Left ventricle myocardium inferior (tissue), 1 donor: ENCODE measurements at regions not wholly inside any gene's neighbourhood (a gene's known extent, or its start where the extent isn't known, plus 50 kb on each side); places are given as distances from the start of the nearest gene placed in this dataset.

Experiments
- DNase-seq: peaks from one replicate; pipeline ENCODE4 v3.0.0-alpha.2; 2020
- H3K27ac ChIP-seq: fragments of 200-600 bp; replicated peaks from 2 replicates; pipeline ENCODE4 v1.8.0; 2021
- H3K27me3 ChIP-seq: fragments of 200-600 bp; 2 replicates; pipeline ENCODE4 v1.8.0; 2021; ENCODE audit warnings: low read depth
- H3K36me3 ChIP-seq: fragments of 200-600 bp; 2 replicates; pipeline ENCODE4 v1.8.0; 2021
- H3K4me1 ChIP-seq: fragments of 200-600 bp; 2 replicates; pipeline ENCODE4 v1.8.0; 2021
- H3K4me3 ChIP-seq: fragments of 200-600 bp; 2 replicates; pipeline ENCODE4 v1.8.0; 2021; ENCODE audit warnings: mild to moderate bottlenecking, moderate library complexity
- H3K9me3 ChIP-seq: fragments of 200-600 bp; replicated peaks from 2 replicates; pipeline ENCODE4 v1.8.0; 2021
- CTCF ChIP-seq: fragments of 200-600 bp; IDR thresholded peaks from 2 replicates; pipeline ENCODE4 v1.8.0; 2021; ENCODE audit warnings: antibody characterized with exemption, mild to moderate bottlenecking, borderline replicate concordance
- intact Hi-C: fragments of 100-400 bp; cut with micrococcal nuclease; formaldehyde crosslinking; loops from one replicate; pipeline ENCODE4 v1.11.0; 2022
- donor health status: DM: no; HTN: yes; CAD: no; lungs with severe emphysema.

GRCh38 chr5:81883371-81883770 lies 88.5 kb upstream of the ATG10 start:
- peaks cover 6% of the 10 kb centered on the region for H3K4me1 ChIP-seq
- no peak for DNase-seq
- TF ChIP-seq CTCF: no peak
- H3K9me3 ChIP-seq: no peaks in the 10 kb centered on the region
- no peak overlapping the region for H3K4me3 ChIP-seq
- intact Hi-C loops: no loop called here
- H3K27me3 ChIP-seq: no peaks in the 10 kb centered on the region
- H3K27ac ChIP-seq: no peak overlapping the region
- H3K36me3 ChIP-seq: no peaks in the 10 kb centered on the region

DNA sequence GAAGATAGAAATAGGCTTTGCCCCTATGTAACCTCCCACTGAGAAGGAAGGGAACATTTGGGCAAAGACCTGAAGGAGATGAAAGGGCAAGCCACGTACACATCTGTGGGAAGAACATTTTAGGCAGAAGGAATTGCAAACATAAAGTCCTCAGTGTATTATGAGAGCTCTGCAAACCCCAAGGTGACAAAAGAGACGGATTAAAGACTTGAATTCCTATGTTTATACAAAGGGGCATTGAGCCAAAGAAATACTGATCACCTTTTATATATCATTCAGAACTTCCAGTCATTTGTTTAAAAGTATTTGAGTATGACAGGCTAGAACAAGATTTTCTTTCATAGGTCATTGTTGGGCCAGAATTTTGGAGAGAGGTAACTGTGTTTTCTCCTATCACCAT lies 90.2 kb upstream of the ATG10 start:
- H3K9me3 ChIP-seq: no peaks in the 10 kb centered on the region
- H3K27me3 ChIP-seq: no peaks in the 10 kb centered on the region
- no peak overlapping the region for H3K27ac ChIP-seq
- intact Hi-C loops: no loop called here
- no peak for DNase-seq
- no peaks in the 10 kb centered on the region for H3K36me3 ChIP-seq
- no peak for TF ChIP-seq CTCF
- H3K4me3 ChIP-seq: no peak overlapping the region
- peaks cover 6% of the 10 kb centered on the region for H3K4me1 ChIP-seq

DNA sequence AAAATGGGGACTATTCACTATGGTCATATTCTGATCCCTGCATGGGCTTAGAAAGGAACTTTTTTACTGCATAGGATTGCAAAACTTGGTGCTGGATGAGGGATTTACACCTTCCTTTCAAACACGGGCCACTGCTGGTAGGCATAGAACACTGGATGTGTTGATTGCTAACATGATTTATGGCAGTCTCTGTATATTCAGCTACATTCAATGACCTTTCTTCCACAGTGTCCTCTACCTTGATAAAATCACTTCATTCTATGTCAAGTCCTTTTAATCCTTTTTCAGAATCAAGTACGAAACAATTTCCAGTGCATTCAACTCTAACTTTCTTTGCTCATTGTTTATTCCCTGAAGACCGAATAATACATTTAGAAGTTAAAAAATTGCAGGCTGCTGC lies 91.9 kb upstream of the ATG10 start:
- intact Hi-C loops: no loop called here
- peaks cover under 1% of the 10 kb centered on the region for H3K9me3 ChIP-seq

GRCh38 chr5:81878333-81878732 lies 93.5 kb upstream of the ATG10 start:
- Histone ChIP-seq H3K36me3 (no peaks in the 10 kb centered on the region), H3K4me1 (no peaks in the 10 kb centered on the region), H3K27ac (no peak overlapping the region), H3K9me3 (peaks cover 6% of the 10 kb centered on the region), H3K4me3 (no peak overlapping the region), H3K27me3 (no peaks in the 10 kb centered on the region)
- intact Hi-C loops: no loop called here
- TF ChIP-seq CTCF: no peak
- DNase-seq: no peak

More for the DNA sequence above, 91.9 kb upstream of the ATG10 start:
- Histone ChIP-seq H3K4me1 (peaks cover 3% of the 10 kb centered on the region), H3K36me3 (no peaks in the 10 kb centered on the region), H3K27ac (no peak overlapping the region), H3K27me3 (no peaks in the 10 kb centered on the region), H3K4me3 (no peak overlapping the region)
- no peak for DNase-seq
- no peak for TF ChIP-seq CTCF

DNA sequence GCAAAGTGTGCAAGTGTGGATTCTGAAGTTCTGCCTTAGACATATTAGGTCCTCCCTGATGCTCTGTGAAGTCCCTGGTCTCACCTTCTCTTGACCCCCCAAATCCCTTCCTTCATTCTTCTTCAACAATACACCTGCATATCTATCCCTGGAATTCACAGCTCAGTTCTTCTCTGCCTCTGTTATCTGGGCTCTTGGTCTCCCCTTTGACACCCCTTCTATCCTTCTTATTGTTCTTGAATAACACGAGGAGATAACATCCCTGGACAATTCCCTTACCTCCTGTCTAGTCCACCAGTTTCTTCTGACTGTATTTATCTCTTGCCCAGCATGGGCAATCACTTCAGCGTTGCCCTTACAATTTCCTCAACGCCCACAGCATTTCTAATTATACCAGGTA lies 104.8 kb upstream of the ATG10 start:
- peaks cover 8% of the 10 kb centered on the region for H3K4me1 ChIP-seq
- no peak overlapping the region for H3K4me3 ChIP-seq
- H3K36me3 ChIP-seq: no peaks in the 10 kb centered on the region
- H3K27ac ChIP-seq: no peak overlapping the region
- DNase-seq: no peak
- H3K27me3 ChIP-seq: no peaks in the 10 kb centered on the region
- intact Hi-C loops: no loop called here
- no peak for TF ChIP-seq CTCF
- H3K9me3 ChIP-seq: no peaks in the 10 kb centered on the region

DNA sequence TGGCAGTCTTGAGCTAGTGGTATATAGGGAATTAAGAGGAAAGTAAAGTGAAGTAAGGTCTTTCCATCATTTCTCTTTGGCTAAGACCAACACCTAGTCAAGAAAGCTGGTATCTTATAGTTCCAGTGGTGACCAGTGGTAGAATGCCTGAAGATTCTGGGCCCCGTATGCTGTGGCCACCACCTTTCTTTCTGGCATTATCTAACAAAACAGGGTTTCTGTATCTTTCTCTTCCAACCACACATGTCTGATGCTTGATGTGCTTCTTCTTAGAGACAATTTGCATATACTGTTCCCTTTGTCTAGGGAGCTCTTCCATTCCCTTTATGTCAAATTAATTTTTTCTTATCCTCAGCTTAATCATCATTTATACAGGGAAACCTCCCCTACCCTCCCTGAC lies 109.9 kb upstream of the SSBP2 start:
- intact Hi-C loops: no loop called here
- Histone ChIP-seq H3K4me1 (peaks cover 22% of the 10 kb centered on the region), H3K27me3 (no peaks in the 10 kb centered on the region), H3K9me3 (no peaks in the 10 kb centered on the region), H3K4me3 (no peak overlapping the region), H3K27ac (no peak overlapping the region), H3K36me3 (no peaks in the 10 kb centered on the region)
- TF ChIP-seq CTCF: no peak
- no peak for DNase-seq
